Karpas-422 (cell line): ENCODE measurements at regions not wholly inside any gene's neighbourhood (a gene's known extent, or its start where the extent isn't known, plus 50 kb on each side); places are given as distances from the start of the nearest gene placed in this dataset.

Source experiments
- DNase-seq: peaks from one replicate; pipeline ENCODE4 v3.0.0-alpha.2; 2015
- H2AFZ ChIP-seq: fragments of 200-600 bp; sonication (generic); 2 replicates; pipeline ENCODE4 v1.6.1; 2014; ENCODE audit warnings: antibody characterized with exemption, low read length, mixed read lengths
- H3K27ac ChIP-seq: fragments of 200-600 bp; sonication (generic); 2 replicates; pipeline ENCODE4 v1.5.1; 2014; ENCODE audit warnings: mild to moderate bottlenecking, low read length, moderate library complexity
- H3K27me3 ChIP-seq: fragments of 200-600 bp; sonication (generic); 2 replicates; pipeline ENCODE4 v1.6.1; 2014; ENCODE audit warnings: low read length, mixed read lengths
- H3K36me3 ChIP-seq: fragments of 200-600 bp; sonication (generic); 2 replicates; pipeline ENCODE4 v1.6.1; 2014; ENCODE audit warnings: low read length, mixed read lengths; ENCODE audit not compliant: insufficient read depth
- H3K4me1 ChIP-seq: fragments of 200-600 bp; sonication (generic); 2 replicates; pipeline ENCODE4 v1.6.1; 2014; ENCODE audit warnings: mild to moderate bottlenecking, low read length, mixed read lengths
- H3K4me2 ChIP-seq: fragments of 200-600 bp; sonication (generic); 2 replicates; pipeline ENCODE4 v1.6.1; 2014; ENCODE audit warnings: low read length, low read depth, mild to moderate bottlenecking; ENCODE audit not compliant: poor library complexity, severe bottlenecking
- H3K4me3 ChIP-seq: fragments of 200-600 bp; sonication (generic); 2 replicates; pipeline ENCODE4 v1.5.1; 2014; ENCODE audit warnings: mild to moderate bottlenecking, antibody characterized with exemption, low read length, mixed read lengths
- H3K79me2 ChIP-seq: fragments of 200-600 bp; sonication (generic); 2 replicates; pipeline ENCODE4 v1.6.1; 2014; ENCODE audit warnings: mild to moderate bottlenecking, low read length, mixed read lengths
- H3K9ac ChIP-seq: fragments of 200-600 bp; sonication (generic); 2 replicates; pipeline ENCODE4 v1.6.0; 2014; ENCODE audit warnings: low read length
- H3K9me2 ChIP-seq: fragments of 200-600 bp; sonication (generic), shearing (Covaris generic); replicated peaks from 2 replicates; pipeline ENCODE4 v1.6.0; 2014; ENCODE audit warnings: mild to moderate bottlenecking, low read length, moderate library complexity; ENCODE audit not compliant: insufficient read depth
- H3K9me3 ChIP-seq: fragments of 300-700, 200-600 bp; sonication (generic); 2 replicates; pipeline ENCODE4 v1.6.1; 2014; ENCODE audit warnings: low read length, mixed read lengths
- H4K20me1 ChIP-seq: fragments of 200-600 bp; sonication (generic); 2 replicates; pipeline ENCODE4 v1.6.1; 2014; ENCODE audit warnings: mild to moderate bottlenecking, antibody characterized with exemption, low read length, low read depth; ENCODE audit not compliant: insufficient read depth

GRCh38 chr2:104786204-104786603 is 67.7 kb upstream of the POU3F3 start:
- no peak overlapping the region for H3K27ac ChIP-seq
- H3K9ac ChIP-seq: no peak overlapping the region
- H3K4me3 ChIP-seq: no peak overlapping the region
- H4K20me1 ChIP-seq: no peaks in the 10 kb centered on the region
- H3K9me3 ChIP-seq: no peaks in the 10 kb centered on the region
- no peak overlapping the region for H2AFZ ChIP-seq
- no peaks in the 10 kb centered on the region for H3K9me2 ChIP-seq
- no peaks in the 10 kb centered on the region for H3K4me1 ChIP-seq
- H3K4me2 ChIP-seq: no peak overlapping the region
- H3K27me3 ChIP-seq: no peaks in the 10 kb centered on the region
- no peak for DNase-seq
- no peaks in the 10 kb centered on the region for H3K36me3 ChIP-seq
- H3K79me2 ChIP-seq: no peaks in the 10 kb centered on the region

DNA sequence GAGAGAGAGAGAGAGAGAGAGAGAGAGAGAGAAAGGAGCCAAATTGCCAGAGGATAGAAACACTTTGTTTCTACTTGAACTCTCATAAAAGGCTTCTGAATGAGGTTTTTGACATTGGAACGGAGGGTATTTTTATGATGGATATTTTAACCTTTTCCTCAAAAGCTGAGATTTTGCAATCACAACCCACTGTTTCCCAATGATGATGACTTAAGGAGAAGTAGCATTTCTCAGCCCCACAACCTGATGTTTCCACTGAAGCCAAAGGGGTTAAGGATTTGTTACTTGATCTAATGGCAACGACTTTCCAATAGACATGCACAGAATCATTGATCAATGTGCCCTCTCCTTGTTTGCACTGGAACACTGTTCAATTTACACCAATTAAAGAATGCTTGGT is 67.1 kb upstream of the POU3F3 start:
- DNase-seq: no peak
- Histone ChIP-seq H3K4me1 (no peaks in the 10 kb centered on the region), H3K4me2 (no peak overlapping the region), H3K9me3 (no peaks in the 10 kb centered on the region), H3K27ac (no peak overlapping the region), H3K27me3 (no peaks in the 10 kb centered on the region), H3K36me3 (no peaks in the 10 kb centered on the region), H3K79me2 (no peaks in the 10 kb centered on the region), H3K9ac (no peak overlapping the region), H3K9me2 (no peaks in the 10 kb centered on the region), H4K20me1 (no peaks in the 10 kb centered on the region), H2AFZ (no peak overlapping the region), H3K4me3 (no peak overlapping the region)

DNA sequence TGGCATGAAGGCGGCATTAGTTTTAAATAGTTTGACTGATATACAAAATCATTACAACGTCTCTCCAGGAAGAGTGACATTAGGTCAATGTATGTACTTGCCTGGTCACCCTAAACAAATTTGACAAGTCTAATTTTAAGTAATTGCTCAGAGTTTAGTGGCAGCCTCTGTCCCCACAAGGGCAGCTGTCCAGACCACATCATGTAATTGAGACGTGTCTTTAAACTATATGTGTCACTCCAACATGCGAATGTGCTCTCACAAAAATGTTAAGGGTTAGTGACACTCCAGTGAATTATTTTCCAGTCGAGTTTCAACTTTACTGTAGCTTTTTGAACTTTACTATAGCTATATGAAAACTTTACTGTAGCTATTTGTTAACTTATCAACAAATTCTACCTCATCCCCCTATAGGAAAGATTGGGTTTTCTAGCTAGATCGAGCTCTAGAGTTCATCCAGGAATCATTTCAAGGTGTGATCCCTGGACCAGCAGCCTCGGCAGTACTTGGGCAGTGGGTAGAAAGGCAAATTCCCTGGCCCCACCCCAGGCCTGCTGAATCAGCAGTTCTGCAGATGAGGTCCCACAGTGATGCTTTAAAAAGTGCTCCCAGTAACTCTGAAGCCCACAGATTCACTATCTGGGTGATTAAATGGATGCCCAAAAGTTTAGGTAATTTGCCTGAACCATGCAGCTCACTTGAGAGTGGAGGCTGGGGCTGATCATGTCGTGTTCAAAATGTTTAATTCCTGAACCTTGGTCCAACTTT is 66.4 kb upstream of the POU3F3 start:
- no peaks in the 10 kb centered on the region for H3K36me3 ChIP-seq
- DNase-seq: no peak
- no peaks in the 10 kb centered on the region for H3K27me3 ChIP-seq
- no peaks in the 10 kb centered on the region for H3K9me2 ChIP-seq
- H3K9ac ChIP-seq: no peak overlapping the region
- H3K9me3 ChIP-seq: no peaks in the 10 kb centered on the region
- H3K27ac ChIP-seq: no peak overlapping the region
- no peak overlapping the region for H3K4me2 ChIP-seq
- H4K20me1 ChIP-seq: no peaks in the 10 kb centered on the region
- H3K4me1 ChIP-seq: no peaks in the 10 kb centered on the region
- no peaks in the 10 kb centered on the region for H3K79me2 ChIP-seq
- no peak overlapping the region for H3K4me3 ChIP-seq
- H2AFZ ChIP-seq: no peak overlapping the region

- Histone ChIP-seq H4K20me1 (no peaks in the 10 kb centered on the region), H3K79me2 (no peaks in the 10 kb centered on the region), H3K4me1 (no peaks in the 10 kb centered on the region), H3K4me3 (no peak overlapping the region), H3K27ac (no peak overlapping the region), H3K36me3 (no peaks in the 10 kb centered on the region), H3K27me3 (no peaks in the 10 kb centered on the region), H3K9me2 (no peaks in the 10 kb centered on the region), H3K9ac (no peak overlapping the region), H3K4me2 (no peak overlapping the region), H2AFZ (no peak overlapping the region), H3K9me3 (no peaks in the 10 kb centered on the region)
- DNase-seq: no peak
Observed at GRCh38 chr2:104788742-104789455, 65.0 kb upstream of the POU3F3 start.

DNA sequence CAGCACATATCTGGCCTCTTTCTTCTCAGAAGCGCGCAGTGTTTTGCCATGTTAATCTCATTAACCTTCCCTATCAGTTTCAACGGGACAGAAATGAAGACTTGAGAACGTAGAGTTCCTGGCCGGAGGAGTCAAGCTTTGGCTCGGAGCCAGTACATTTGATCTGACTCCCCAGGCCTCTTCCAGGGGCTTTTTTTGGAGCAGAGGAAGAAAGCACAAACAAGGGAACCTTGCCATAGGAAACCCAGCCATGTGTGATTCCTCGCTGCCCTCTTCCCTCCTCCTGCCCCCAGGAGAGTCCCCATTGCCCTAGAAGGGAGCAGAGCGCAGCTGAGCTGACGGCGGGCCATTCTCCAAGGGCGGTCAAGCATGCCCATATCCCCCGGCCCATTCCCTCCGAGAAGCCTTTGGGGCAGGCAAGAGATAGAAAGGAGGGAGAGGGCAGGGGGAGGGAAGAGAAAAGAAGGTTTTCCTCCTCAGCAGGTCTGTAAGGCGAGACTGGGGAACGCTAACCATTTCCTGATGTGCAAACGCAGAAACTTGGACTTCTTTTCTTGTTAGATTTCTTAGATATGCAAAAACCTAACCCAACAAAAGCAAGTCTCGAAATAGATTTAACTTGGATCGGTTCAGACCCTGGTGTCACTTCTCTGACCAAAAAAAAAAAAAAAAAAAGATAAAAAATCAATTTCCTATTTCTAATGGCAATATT is 63.7 kb upstream of the POU3F3 start:
- no peaks in the 10 kb centered on the region for H3K36me3 ChIP-seq
- no peak overlapping the region for H3K9ac ChIP-seq
- no peaks in the 10 kb centered on the region for H3K9me3 ChIP-seq
- no peak overlapping the region for H2AFZ ChIP-seq
- no peak overlapping the region for H3K4me3 ChIP-seq
- no peak overlapping the region for H3K27ac ChIP-seq
- no peaks in the 10 kb centered on the region for H3K9me2 ChIP-seq
- no peaks in the 10 kb centered on the region for H3K79me2 ChIP-seq
- H3K27me3 ChIP-seq: no peaks in the 10 kb centered on the region
- DNase-seq: no peak
- H3K4me1 ChIP-seq: no peaks in the 10 kb centered on the region
- H4K20me1 ChIP-seq: no peaks in the 10 kb centered on the region
- no peak overlapping the region for H3K4me2 ChIP-seq

- H3K9me2 ChIP-seq: no peaks in the 10 kb centered on the region
- H3K9me3 ChIP-seq: no peaks in the 10 kb centered on the region
- H2AFZ ChIP-seq: no peak overlapping the region
- no peak overlapping the region for H3K27ac ChIP-seq
- H3K79me2 ChIP-seq: no peaks in the 10 kb centered on the region
- H3K4me3 ChIP-seq: no peak overlapping the region
- no peaks in the 10 kb centered on the region for H3K36me3 ChIP-seq
- no peaks in the 10 kb centered on the region for H3K4me1 ChIP-seq
- no peaks in the 10 kb centered on the region for H4K20me1 ChIP-seq
- no peaks in the 10 kb centered on the region for H3K27me3 ChIP-seq
- H3K9ac ChIP-seq: no peak overlapping the region
- no peak overlapping the region for H3K4me2 ChIP-seq
- no peak for DNase-seq
Observed at GRCh38 chr2:104790901-104791495, 62.9 kb upstream of the POU3F3 start.

GRCh38 chr2:104793966-104794365 is 59.9 kb upstream of the POU3F3 start:
- no peak overlapping the region for H3K4me2 ChIP-seq
- H3K79me2 ChIP-seq: no peaks in the 10 kb centered on the region
- H2AFZ ChIP-seq: no peak overlapping the region
- no peaks in the 10 kb centered on the region for H3K36me3 ChIP-seq
- H3K4me1 ChIP-seq: no peaks in the 10 kb centered on the region
- H3K9me2 ChIP-seq: no peaks in the 10 kb centered on the region
- H4K20me1 ChIP-seq: no peaks in the 10 kb centered on the region
- no peak overlapping the region for H3K9ac ChIP-seq
- no peak overlapping the region for H3K27ac ChIP-seq
- H3K9me3 ChIP-seq: no peaks in the 10 kb centered on the region
- H3K4me3 ChIP-seq: no peak overlapping the region
- H3K27me3 ChIP-seq: no peaks in the 10 kb centered on the region
- no peak for DNase-seq

DNA sequence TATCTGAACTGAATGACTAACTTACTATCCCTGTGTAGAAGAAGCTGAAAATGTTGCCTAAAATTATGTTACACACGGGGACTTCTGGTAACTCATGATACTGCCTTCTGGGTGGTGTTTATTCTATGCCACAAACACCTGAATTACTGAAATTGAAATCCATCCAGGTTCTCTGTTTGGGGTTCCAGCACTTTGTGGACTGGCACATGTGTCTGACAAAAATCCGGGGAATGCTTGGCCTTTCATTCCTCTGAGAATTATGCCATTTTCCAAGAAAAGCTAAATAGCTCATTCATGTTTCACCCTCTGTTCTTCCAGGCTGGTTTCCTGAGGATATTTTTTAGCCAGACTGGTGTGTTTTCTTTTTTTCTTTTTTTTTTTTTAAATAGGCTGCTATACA is 59.5 kb upstream of the POU3F3 start:
- no peaks in the 10 kb centered on the region for H3K4me1 ChIP-seq
- no peak overlapping the region for H3K4me2 ChIP-seq
- H3K9ac ChIP-seq: no peak overlapping the region
- H3K9me2 ChIP-seq: no peaks in the 10 kb centered on the region
- H2AFZ ChIP-seq: no peak overlapping the region
- no peaks in the 10 kb centered on the region for H3K9me3 ChIP-seq
- H3K27me3 ChIP-seq: no peaks in the 10 kb centered on the region
- no peaks in the 10 kb centered on the region for H3K36me3 ChIP-seq
- DNase-seq: no peak
- no peaks in the 10 kb centered on the region for H4K20me1 ChIP-seq
- H3K79me2 ChIP-seq: no peaks in the 10 kb centered on the region
- no peak overlapping the region for H3K27ac ChIP-seq
- H3K4me3 ChIP-seq: no peak overlapping the region
